Kidney (tissue), 13 donors: ENCODE measurements at regions not wholly inside any gene's neighbourhood (a gene's known extent, or its start where the extent isn't known, plus 50 kb on each side); places are given as distances from the start of the nearest gene placed in this dataset.

ENCODE experiments used
- DNase-seq, 5 donors: peaks; one replicate each; pipeline ENCODE4 v3.0.0-alpha.2; 2013 to 2020
- FAIRE-seq: peaks from 2 replicates; lab custom pipeline; 2012; peaks lifted over from hg19 to GRCh38; lab: Jason Lieb, UNC
- H3K27ac ChIP-seq, 2 donors: one replicate each; pipeline ENCODE4 v1.7.0; 2013; ENCODE audit warnings: low read depth in 2 of 2, low read length in 2 of 2, inconsistent platforms in 1 of 2
- H3K27me3 ChIP-seq: one replicate; pipeline ENCODE4 v1.7.1; 2013; ENCODE audit warnings: low read length, inconsistent platforms; ENCODE audit not compliant: control insufficient read depth, insufficient read depth
- H3K36me3 ChIP-seq, 3 donors: one replicate each; pipeline versions ENCODE4 v1.7.0 to v1.7.1; 2013; ENCODE audit warnings: low read length in 3 of 3, control low read depth in 1 of 3, inconsistent platforms in 1 of 3; ENCODE audit not compliant: insufficient read depth in 3 of 3, control insufficient read depth in 2 of 3
- H3K4me1 ChIP-seq, 3 donors: one replicate each; pipeline versions ENCODE4 v1.7.0 to v1.7.1; 2013; ENCODE audit warnings: low read length in 3 of 3, inconsistent platforms in 1 of 3, low read depth in 1 of 3; ENCODE audit not compliant: control insufficient read depth in 2 of 3, insufficient read depth in 2 of 3
- H3K4me3 ChIP-seq, 3 donors: one replicate each; pipeline versions ENCODE4 v1.7.0 to v1.8.1; 2013; ENCODE audit warnings: low read length in 3 of 3, control low read depth in 1 of 3, inconsistent platforms in 1 of 3
- H3K9ac ChIP-seq, 3 donors: one replicate each; pipeline versions ENCODE4 v1.7.0 to v1.7.1; 2013; ENCODE audit warnings: low read length in 3 of 3, control low read depth in 1 of 3, inconsistent platforms in 1 of 3
- H3K9me3 ChIP-seq, 3 donors: one replicate each; pipeline versions ENCODE4 v1.7.0 to v1.7.1; 2013; ENCODE audit warnings: low read length in 3 of 3, control low read depth in 1 of 3, inconsistent platforms in 1 of 3; ENCODE audit not compliant: control insufficient read depth in 2 of 3, insufficient read depth in 1 of 3
- CTCF ChIP-seq: IDR thresholded peaks from 3 replicates; pipeline ENCODE4 v1.5.1; 2012; ENCODE audit warnings: mild to moderate bottlenecking, moderate library complexity, borderline replicate concordance; ENCODE audit not compliant: insufficient read depth; ENCODE audit errors: extremely low read depth
- intact Hi-C: fragments of 100-400 bp; cut with DNase I; formaldehyde crosslinking; loops from one replicate; pipeline ENCODE4 v1.11.1; 2022
- donor health status: control.
- donor health status: control.
- donor health status: control.
- donor health status: control.
- donor health status: control.
- donor health status: DM: yes; HTN: yes; CAD: no.
- donor health status: Normal renal cell carcinoma (clear cell type).

- Histone ChIP-seq H3K9ac (no peak overlapping the region), H3K4me1 (no peaks in the 10 kb centered on the region), H3K36me3 (no peaks in the 10 kb centered on the region), H3K27me3 (no peaks in the 10 kb centered on the region), H3K4me3 (peak overlapping the region in 1 of 3 donors; percentile 0), H3K9me3 (peaks cover 0 to 2% (median 0%) of the 10 kb centered on the region in 3 donors), H3K27ac (no peak overlapping the region)
- FAIRE-seq (peak; percentile 13), DNase-seq (peak in 4 of 5 donors; percentile 64 to 89 (median 74))
- TF ChIP-seq CTCF = peak; percentile 61
- intact Hi-C loops = no loop called here
These were observed 135.4 kb downstream of the PROX1 start for GRCh38 chr1:214123061-214123784.

- DNase-seq (no peak), FAIRE-seq (no peak)
- intact Hi-C loops = no loop called here
These were observed 136.6 kb downstream of the PROX1 start for GRCh38 chr1:214124281-214124805.

GRCh38 chr1:214124915-214125314 lies 137.1 kb downstream of the PROX1 start:
- intact Hi-C loops = no loop called here
- Histone ChIP-seq H3K4me1 (no peaks in the 10 kb centered on the region), H3K9ac (no peak overlapping the region), H3K4me3 (no peak overlapping the region), H3K27me3 (no peaks in the 10 kb centered on the region), H3K36me3 (no peaks in the 10 kb centered on the region), H3K9me3 (no peaks in the 10 kb centered on the region), H3K27ac (no peak overlapping the region)
- DNase-seq = no peak
- FAIRE-seq = no peak
- TF ChIP-seq CTCF = no peak

More at GRCh38 chr1:214124281-214124805, 136.6 kb downstream of the PROX1 start:
- Histone ChIP-seq H3K4me3 (no peak overlapping the region), H3K9me3 (no peaks in the 10 kb centered on the region), H3K4me1 (no peaks in the 10 kb centered on the region), H3K9ac (no peak overlapping the region), H3K27me3 (no peaks in the 10 kb centered on the region), H3K27ac (no peak overlapping the region), H3K36me3 (no peaks in the 10 kb centered on the region)
- no peak for TF ChIP-seq CTCF
